ENCODE measurements at regions not wholly inside any gene's neighbourhood (a gene's known extent, or its start where the extent isn't known, plus 50 kb on each side); places are given as distances from the start of the nearest gene placed in this dataset.

DNA sequence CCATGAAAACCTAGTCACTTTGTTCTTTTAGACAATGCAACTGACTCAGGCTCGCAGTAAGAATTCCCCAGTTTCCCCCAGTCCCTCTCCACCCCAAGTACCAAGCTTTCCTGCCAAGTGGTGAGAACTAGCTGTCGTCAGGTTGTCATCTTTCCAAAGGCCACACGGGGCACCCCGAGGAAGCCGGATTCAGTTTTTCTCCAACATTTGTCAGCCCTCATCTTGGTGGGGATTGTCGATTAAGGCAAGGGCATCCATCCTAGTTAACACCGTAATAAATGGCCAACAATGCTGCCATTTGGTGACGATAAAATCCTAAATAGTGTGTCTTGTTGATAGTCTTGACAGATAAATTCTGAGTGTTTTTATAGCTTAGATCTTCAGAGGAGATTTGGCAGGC, 55.9 kb upstream of the PROX1 start:
- Mint-ChIP-seq H3K27me3 (ENCODE audit: low read depth) (no peaks in the 10 kb centered on the region), H3K4me3 (no peak overlapping the region), H3K4me1 (ENCODE audit: low read depth) (no peaks in the 10 kb centered on the region), H3K9me3 (no peaks in the 10 kb centered on the region), H3K27ac (no peak overlapping the region), H3K36me3 (ENCODE audit: insufficient read depth in 2 of 2) (no peaks in the 10 kb centered on the region)
- ATAC-seq (replicated peaks in 1 of 2) (no peak), DNase-seq (no peak)

GRCh38 chr1:213933336-213933735, 54.4 kb upstream of the PROX1 start:
- H3K4me3 Mint-ChIP-seq = no peak overlapping the region
- no peaks in the 10 kb centered on the region for H3K9me3 Mint-ChIP-seq
- H3K27ac Mint-ChIP-seq = no peak overlapping the region
- DNase-seq (no peak), ATAC-seq (replicated peaks in 1 of 2) (no peak)
- H3K4me1 Mint-ChIP-seq (ENCODE audit: low read depth) = no peaks in the 10 kb centered on the region
- H3K36me3 Mint-ChIP-seq (ENCODE audit: insufficient read depth in 2 of 2) = no peaks in the 10 kb centered on the region
- no peaks in the 10 kb centered on the region for H3K27me3 Mint-ChIP-seq (ENCODE audit: low read depth)

DNA sequence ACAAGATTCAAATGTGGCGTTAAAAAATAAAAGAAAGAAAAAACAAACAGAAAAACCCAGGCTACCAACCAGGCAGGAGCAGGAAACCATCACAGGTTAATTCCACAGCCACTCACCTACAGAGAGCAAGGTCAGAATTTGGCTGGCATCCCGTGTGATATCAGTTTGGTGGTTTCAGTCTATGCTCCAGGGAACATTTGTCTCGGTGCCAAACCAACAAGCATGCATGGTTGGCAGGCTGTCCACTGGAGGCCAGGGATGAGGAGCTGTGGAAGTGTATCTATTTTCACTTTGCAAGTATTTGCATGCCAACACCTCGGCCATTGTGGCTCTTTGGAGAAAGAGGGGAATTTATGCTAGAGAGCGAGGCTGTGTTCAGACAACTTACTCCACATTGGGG, 53.1 kb upstream of the PROX1 start:
- H3K27me3 Mint-ChIP-seq (ENCODE audit: low read depth) = no peaks in the 10 kb centered on the region
- ATAC-seq (replicated peaks in 1 of 2) (no peak), DNase-seq (no peak)
- no peaks in the 10 kb centered on the region for H3K9me3 Mint-ChIP-seq
- H3K4me1 Mint-ChIP-seq (ENCODE audit: low read depth) = no peaks in the 10 kb centered on the region
- no peak overlapping the region for H3K4me3 Mint-ChIP-seq
- H3K36me3 Mint-ChIP-seq (ENCODE audit: insufficient read depth in 2 of 2) = no peaks in the 10 kb centered on the region
- H3K27ac Mint-ChIP-seq = no peak overlapping the region

- Mint-ChIP-seq H3K4me1 (ENCODE audit: low read depth) (no peaks in the 10 kb centered on the region), H3K27ac (no peak overlapping the region), H3K36me3 (ENCODE audit: insufficient read depth in 2 of 2) (no peaks in the 10 kb centered on the region), H3K27me3 (ENCODE audit: low read depth) (no peaks in the 10 kb centered on the region), H3K4me3 (no peak overlapping the region), H3K9me3 (no peaks in the 10 kb centered on the region)
- DNase-seq (no peak), ATAC-seq (replicated peaks in 1 of 2) (no peak)
These were observed 51.2 kb upstream of the PROX1 start for GRCh38 chr1:213936571-213936970.

Measured in activated T-cell treated with anti-CD3 and anti-CD28 coated beads, Interleukin-2, amount 50 U/mL, for 72 hours (primary cell).